ENCODE measurements at regions not wholly inside any gene's neighbourhood (a gene's known extent, or its start where the extent isn't known, plus 50 kb on each side); places are given as distances from the start of the nearest gene placed in this dataset.

DNA sequence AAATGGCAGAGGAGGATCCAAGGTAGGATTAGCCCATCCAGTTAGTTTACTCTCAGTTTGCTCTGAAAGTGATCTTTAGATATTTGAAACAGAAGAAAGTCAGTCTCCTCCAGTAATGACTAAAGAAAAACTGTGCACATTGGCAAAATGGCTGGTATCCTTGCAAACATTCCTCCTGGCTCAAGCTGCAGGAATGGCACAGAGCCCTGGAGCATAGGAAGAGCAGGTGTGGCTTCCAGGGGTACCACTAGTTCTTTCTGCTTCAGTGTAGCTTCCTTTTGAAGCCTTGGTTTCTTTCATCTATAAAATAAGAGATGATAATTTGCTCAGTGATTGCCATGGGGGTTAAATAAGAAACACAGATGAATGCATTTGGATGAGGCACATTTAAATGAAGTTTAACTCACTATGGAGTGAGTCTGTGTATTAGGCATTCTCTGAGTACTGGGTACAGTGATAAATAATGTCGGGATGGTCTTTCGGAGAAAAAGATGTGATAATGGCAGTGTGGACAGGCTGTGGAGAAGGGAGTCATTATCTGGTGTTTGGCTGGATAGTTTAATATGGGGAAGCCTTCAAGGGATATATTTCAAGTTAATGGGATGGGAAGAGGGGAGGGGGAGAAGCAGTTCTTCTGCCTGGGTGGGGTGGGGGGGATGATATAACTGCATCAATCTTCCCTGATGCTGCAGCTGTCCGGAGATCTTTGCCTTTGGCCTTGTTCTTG is 217.3 kb upstream of the KLF4 start:
- TF ChIP-seq, protein P1, sequence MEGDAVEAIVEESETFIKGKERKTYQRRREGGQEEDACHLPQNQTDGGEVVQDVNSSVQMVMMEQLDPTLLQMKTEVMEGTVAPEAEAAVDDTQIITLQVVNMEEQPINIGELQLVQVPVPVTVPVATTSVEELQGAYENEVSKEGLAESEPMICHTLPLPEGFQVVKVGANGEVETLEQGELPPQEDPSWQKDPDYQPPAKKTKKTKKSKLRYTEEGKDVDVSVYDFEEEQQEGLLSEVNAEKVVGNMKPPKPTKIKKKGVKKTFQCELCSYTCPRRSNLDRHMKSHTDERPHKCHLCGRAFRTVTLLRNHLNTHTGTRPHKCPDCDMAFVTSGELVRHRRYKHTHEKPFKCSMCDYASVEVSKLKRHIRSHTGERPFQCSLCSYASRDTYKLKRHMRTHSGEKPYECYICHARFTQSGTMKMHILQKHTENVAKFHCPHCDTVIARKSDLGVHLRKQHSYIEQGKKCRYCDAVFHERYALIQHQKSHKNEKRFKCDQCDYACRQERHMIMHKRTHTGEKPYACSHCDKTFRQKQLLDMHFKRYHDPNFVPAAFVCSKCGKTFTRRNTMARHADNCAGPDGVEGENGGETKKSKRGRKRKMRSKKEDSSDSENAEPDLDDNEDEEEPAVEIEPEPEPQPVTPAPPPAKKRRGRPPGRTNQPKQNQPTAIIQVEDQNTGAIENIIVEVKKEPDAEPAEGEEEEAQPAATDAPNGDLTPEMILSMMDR (IDR thresholded peaks at IDR 0.05): no peak
- no peak for TF ChIP-seq POLR2A (IDR thresholded peaks at IDR 0.05)

Data from right lobe of liver (tissue), 4 donors.